ENCODE measurements at regions not wholly inside any gene's neighbourhood (a gene's known extent, or its start where the extent isn't known, plus 50 kb on each side); places are given as distances from the start of the nearest gene placed in this dataset.
"Not testable (repeated sequence)": the region's sequence is repeated elsewhere in the genome, so short reads cannot be mapped to it uniquely, and the experiment has no call there.

- peaks cover 9% of the 10 kb centered on the region for H3K9me3 Mint-ChIP-seq
- H3K36me3 Mint-ChIP-seq (ENCODE audit: insufficient read depth): no peaks in the 10 kb centered on the region
- H3K27me3 Mint-ChIP-seq (ENCODE audit: low read depth): no peaks in the 10 kb centered on the region
- H3K4me3 Mint-ChIP-seq: no peak overlapping the region
- DNase-seq (no peak), ATAC-seq (no peak)
- H3K4me1 Mint-ChIP-seq (ENCODE audit: low read depth): no peaks in the 10 kb centered on the region
Observed at GRCh38 chr4:60981534-60981933, 218.6 kb upstream of the ADGRL3 start.

- peaks cover 24% of the 10 kb centered on the region for H3K9me3 Mint-ChIP-seq
- ATAC-seq (no peak), DNase-seq (no peak)
- H3K27me3 Mint-ChIP-seq (ENCODE audit: low read depth): no peaks in the 10 kb centered on the region
- no peak overlapping the region for H3K4me3 Mint-ChIP-seq
- no peaks in the 10 kb centered on the region for H3K36me3 Mint-ChIP-seq (ENCODE audit: insufficient read depth)
- no peaks in the 10 kb centered on the region for H3K4me1 Mint-ChIP-seq (ENCODE audit: low read depth)
Observed at GRCh38 chr4:60989141-60989540, 211.0 kb upstream of the ADGRL3 start.

GRCh38 chr4:60992037-60992436, 208.1 kb upstream of the ADGRL3 start:
- Mint-ChIP-seq H3K9me3 (peaks cover 17% of the 10 kb centered on the region), H3K27me3 (ENCODE audit: low read depth) (no peaks in the 10 kb centered on the region), H3K4me1 (ENCODE audit: low read depth) (no peaks in the 10 kb centered on the region), H3K4me3 (no peak overlapping the region), H3K36me3 (ENCODE audit: insufficient read depth) (no peaks in the 10 kb centered on the region)
- no peak for ATAC-seq
- no peak for DNase-seq

- H3K27me3 Mint-ChIP-seq (ENCODE audit: low read depth): no peaks in the 10 kb centered on the region
- DNase-seq (no peak), ATAC-seq (no peak)
- H3K9me3 Mint-ChIP-seq: peaks cover 26% of the 10 kb centered on the region
- no peak overlapping the region for H3K4me3 Mint-ChIP-seq
- no peaks in the 10 kb centered on the region for H3K4me1 Mint-ChIP-seq (ENCODE audit: low read depth)
- H3K36me3 Mint-ChIP-seq (ENCODE audit: insufficient read depth): no peaks in the 10 kb centered on the region
Observed at GRCh38 chr4:61003301-61003700, 196.8 kb upstream of the ADGRL3 start.

GRCh38 chr4:61004651-61005170, 195.4 kb upstream of the ADGRL3 start:
- ATAC-seq (no peak), DNase-seq (no peak)
- no peaks in the 10 kb centered on the region for H3K27me3 Mint-ChIP-seq (ENCODE audit: low read depth)
- no peak overlapping the region for H3K4me3 Mint-ChIP-seq
- H3K36me3 Mint-ChIP-seq (ENCODE audit: insufficient read depth): no peaks in the 10 kb centered on the region
- peaks cover 29% of the 10 kb centered on the region for H3K9me3 Mint-ChIP-seq
- no peaks in the 10 kb centered on the region for H3K4me1 Mint-ChIP-seq (ENCODE audit: low read depth)

- Mint-ChIP-seq H3K27me3 (ENCODE audit: low read depth) (no peaks in the 10 kb centered on the region), H3K4me1 (ENCODE audit: low read depth) (no peaks in the 10 kb centered on the region), H3K9me3 (peaks cover 20% of the 10 kb centered on the region), H3K36me3 (ENCODE audit: insufficient read depth) (no peaks in the 10 kb centered on the region), H3K4me3 (no peak overlapping the region)
- DNase-seq (no peak), ATAC-seq (no peak)
Observed at GRCh38 chr4:61011051-61011450, 189.1 kb upstream of the ADGRL3 start.

GRCh38 chr4:61011936-61012335, 188.2 kb upstream of the ADGRL3 start:
- DNase-seq: not testable (repeated sequence)
- peaks cover 23% of the 10 kb centered on the region for H3K9me3 Mint-ChIP-seq

GRCh38 chr4:61024610-61025009, 175.5 kb upstream of the ADGRL3 start:
- Mint-ChIP-seq H3K9me3 (peaks cover 32% of the 10 kb centered on the region), H3K36me3 (ENCODE audit: insufficient read depth) (no peaks in the 10 kb centered on the region), H3K27me3 (ENCODE audit: low read depth) (no peaks in the 10 kb centered on the region), H3K4me3 (no peak overlapping the region), H3K4me1 (ENCODE audit: low read depth) (no peaks in the 10 kb centered on the region)
- ATAC-seq (no peak), DNase-seq (no peak)

More at GRCh38 chr4:61011936-61012335, 188.2 kb upstream of the ADGRL3 start:
- not testable (repeated sequence) for ATAC-seq; H3K4me1 Mint-ChIP-seq (ENCODE audit: low read depth); H3K27me3 Mint-ChIP-seq (ENCODE audit: low read depth); H3K4me3 Mint-ChIP-seq; H3K36me3 Mint-ChIP-seq (ENCODE audit: insufficient read depth)

- ATAC-seq: no peak
- Mint-ChIP-seq H3K4me1 (ENCODE audit: low read depth) (no peaks in the 10 kb centered on the region), H3K9me3 (peaks cover 23% of the 10 kb centered on the region), H3K36me3 (ENCODE audit: insufficient read depth) (no peaks in the 10 kb centered on the region), H3K27me3 (ENCODE audit: low read depth) (no peaks in the 10 kb centered on the region), H3K4me3 (no peak overlapping the region)
- no peak for DNase-seq
Observed at GRCh38 chr4:61027939-61028338, 172.2 kb upstream of the ADGRL3 start.

- H3K27me3 Mint-ChIP-seq (ENCODE audit: low read depth): no peaks in the 10 kb centered on the region
- no peaks in the 10 kb centered on the region for H3K4me1 Mint-ChIP-seq (ENCODE audit: low read depth)
- peaks cover 5% of the 10 kb centered on the region for H3K9me3 Mint-ChIP-seq
- no peak for DNase-seq
- H3K4me3 Mint-ChIP-seq: no peak overlapping the region
- no peaks in the 10 kb centered on the region for H3K36me3 Mint-ChIP-seq (ENCODE audit: insufficient read depth)
- no peak for ATAC-seq
Observed at GRCh38 chr4:61036071-61036684, 163.9 kb upstream of the ADGRL3 start.

GRCh38 chr4:61041527-61041926, 158.6 kb upstream of the ADGRL3 start:
- Mint-ChIP-seq H3K36me3 (ENCODE audit: insufficient read depth) (no peaks in the 10 kb centered on the region), H3K27me3 (ENCODE audit: low read depth) (no peaks in the 10 kb centered on the region), H3K9me3 (peaks cover 15% of the 10 kb centered on the region), H3K4me1 (ENCODE audit: low read depth) (no peaks in the 10 kb centered on the region), H3K4me3 (no peak overlapping the region)
- DNase-seq (no peak), ATAC-seq (no peak)

GRCh38 chr4:61044837-61045236, 155.3 kb upstream of the ADGRL3 start:
- Mint-ChIP-seq H3K27me3 (ENCODE audit: low read depth) (no peaks in the 10 kb centered on the region), H3K4me3 (no peak overlapping the region), H3K9me3 (peaks cover 19% of the 10 kb centered on the region), H3K4me1 (ENCODE audit: low read depth) (no peaks in the 10 kb centered on the region), H3K36me3 (ENCODE audit: insufficient read depth) (no peaks in the 10 kb centered on the region)
- ATAC-seq (no peak), DNase-seq (no peak)

GRCh38 chr4:61049018-61049417, 151.1 kb upstream of the ADGRL3 start:
- Mint-ChIP-seq H3K4me1 (ENCODE audit: low read depth) (no peaks in the 10 kb centered on the region), H3K36me3 (ENCODE audit: insufficient read depth) (no peaks in the 10 kb centered on the region), H3K27me3 (ENCODE audit: low read depth) (no peaks in the 10 kb centered on the region), H3K9me3 (peaks cover 13% of the 10 kb centered on the region), H3K4me3 (no peak overlapping the region)
- ATAC-seq (no peak), DNase-seq (no peak)

- H3K4me1 Mint-ChIP-seq (ENCODE audit: low read depth): no peaks in the 10 kb centered on the region
- H3K27me3 Mint-ChIP-seq (ENCODE audit: low read depth): no peaks in the 10 kb centered on the region
- H3K4me3 Mint-ChIP-seq: no peak overlapping the region
- H3K9me3 Mint-ChIP-seq: peaks cover 14% of the 10 kb centered on the region
- no peak for ATAC-seq
- H3K36me3 Mint-ChIP-seq (ENCODE audit: insufficient read depth): no peaks in the 10 kb centered on the region
- DNase-seq: no peak
Observed at GRCh38 chr4:61067381-61067780, 132.7 kb upstream of the ADGRL3 start.

- Mint-ChIP-seq H3K36me3 (ENCODE audit: insufficient read depth) (no peaks in the 10 kb centered on the region), H3K4me1 (ENCODE audit: low read depth) (no peaks in the 10 kb centered on the region), H3K4me3 (no peak overlapping the region), H3K27me3 (ENCODE audit: low read depth) (no peaks in the 10 kb centered on the region), H3K9me3 (peaks cover 14% of the 10 kb centered on the region)
- ATAC-seq (no peak), DNase-seq (no peak)
Observed at GRCh38 chr4:61068060-61068459, 132.1 kb upstream of the ADGRL3 start.

Measured in activated T-cell treated with anti-CD3 and anti-CD28 coated beads, Interleukin-2, amount 50 U/mL, for 4 hours (primary cell).